IMR-90 (cell line): ENCODE measurements at regions not wholly inside any gene's neighbourhood (a gene's known extent, or its start where the extent isn't known, plus 50 kb on each side); places are given as distances from the start of the nearest gene placed in this dataset.

Experiments used
- ATAC-seq: fragments of 200-7000 bp; cut with Tn5 transposase; 2 replicates; pipeline ENCODE4 v1.9.1; 2020; ENCODE audit warnings: low read depth, mild to moderate bottlenecking, moderate library complexity
- BruUV-seq: library from RNA; stranded (reverse); fragments of 400-500 nt; replicated peaks from 2 replicates; lab custom pipeline; 2021; lab: Mats Ljungman, UMichigan
- CTCF ChIA-PET: fragments of 300-600 bp; formaldehyde crosslinking; extraction: SDS; loops from one replicate; lab custom pipeline; 2021; ENCODE audit warnings: antibody characterized with exemption; lab: Yijun Ruan, JAX
- POLR2A ChIA-PET: fragments of 300-600 bp; sonication (Branson Sonifier 250); formaldehyde crosslinking; loops from one replicate; lab custom pipeline; 2022; ENCODE audit warnings: antibody characterized with exemption; ENCODE audit not compliant: unreplicated experiment; lab: Charles Lee
- DNase-seq: peaks from one replicate; pipeline ENCODE4 v3.0.0; 2013
- H2AFZ ChIP-seq: replicated peaks from 2 replicates; pipeline ENCODE3; 2013; ENCODE audit warnings: low read length, mild to moderate bottlenecking; ENCODE audit not compliant: poor library complexity
- H2AK5ac ChIP-seq: 2 replicates; pipeline ENCODE4 v1.6.1; 2013; ENCODE audit warnings: low read depth, low read length, inconsistent platforms
- H2AK9ac ChIP-seq: replicated peaks from 2 replicates; pipeline ENCODE3; 2013; ENCODE audit warnings: mild to moderate bottlenecking, low read depth, low read length, moderate library complexity; ENCODE audit not compliant: poor library complexity
- H2BK120ac ChIP-seq: 2 replicates; pipeline ENCODE4 v1.6.1; 2013; ENCODE audit warnings: low read depth, low read length, inconsistent platforms
- H2BK15ac ChIP-seq: 3 replicates; pipeline ENCODE4 v1.6.1; 2013; ENCODE audit warnings: low read depth, low read length, inconsistent platforms
- H2BK20ac ChIP-seq: 2 replicates; pipeline ENCODE4 v1.6.1; 2013; ENCODE audit warnings: low read depth, mild to moderate bottlenecking, inconsistent platforms, low read length, moderate library complexity
- H2BK5ac ChIP-seq: 2 replicates; pipeline ENCODE4 v1.6.1; 2013; ENCODE audit warnings: mild to moderate bottlenecking, low read depth, low read length, inconsistent platforms; ENCODE audit not compliant: poor library complexity, severe bottlenecking
- H3K14ac ChIP-seq: replicated peaks from 2 replicates; pipeline ENCODE4 v1.6.1; 2013; ENCODE audit warnings: low read depth, low read length, inconsistent platforms
- H3K18ac ChIP-seq: 2 replicates; pipeline ENCODE4 v1.6.1; 2013; ENCODE audit warnings: low read depth, low read length, control low read depth
- H3K23ac ChIP-seq: 2 replicates; pipeline ENCODE4 v1.6.1; 2013; ENCODE audit warnings: low read depth, low read length, inconsistent platforms
- H3K27ac ChIP-seq: 2 replicates; pipeline ENCODE4 v1.5.1; 2013; ENCODE audit warnings: mild to moderate bottlenecking, control low read depth, low read length; ENCODE audit not compliant: insufficient read depth
- H3K27me3 ChIP-seq: 2 replicates; pipeline ENCODE4 v1.6.1; 2013; ENCODE audit warnings: low read length; ENCODE audit not compliant: control insufficient read depth, insufficient read depth
- H3K36me3 ChIP-seq: 2 replicates; pipeline ENCODE4 v1.6.1; 2013; ENCODE audit warnings: low read length, mixed read lengths; ENCODE audit not compliant: control insufficient read depth, insufficient read depth
- H3K4ac ChIP-seq: 2 replicates; pipeline ENCODE4 v1.6.1; 2013; ENCODE audit warnings: low read depth, low read length, inconsistent platforms
- H3K4me1 ChIP-seq: 2 replicates; pipeline ENCODE4 v1.6.1; 2013; ENCODE audit warnings: low read length, mixed read lengths; ENCODE audit not compliant: control insufficient read depth, insufficient read depth
- H3K4me2 ChIP-seq: 2 replicates; pipeline ENCODE4 v1.6.1; 2013; ENCODE audit warnings: low read depth, mild to moderate bottlenecking, control low read depth, low read length, moderate library complexity
- H3K4me3 ChIP-seq: 2 replicates; pipeline ENCODE4 v1.5.1; 2013; ENCODE audit warnings: low read depth, mild to moderate bottlenecking, control low read depth, low read length, moderate library complexity; ENCODE audit not compliant: insufficient read depth
- H3K56ac ChIP-seq: 2 replicates; pipeline ENCODE4 v1.6.1; 2013; ENCODE audit warnings: low read length, inconsistent platforms; ENCODE audit not compliant: insufficient read depth; ENCODE audit errors: extremely low read depth
- H3K79me1 ChIP-seq, 2 experiments: 2 replicates each; pipeline ENCODE4 v1.6.1; 2013; ENCODE audit warnings: low read length in 2 of 2, inconsistent platforms in 1 of 2, low read depth in 1 of 2
- H3K9ac ChIP-seq: 2 replicates; pipeline ENCODE4 v1.6.1; 2013; ENCODE audit warnings: low read depth, low read length, control low read depth
- H3K9me1 ChIP-seq: 2 replicates; pipeline ENCODE4 v1.6.1; 2013; ENCODE audit warnings: low read length, inconsistent platforms; ENCODE audit not compliant: insufficient read depth
- H3K9me3 ChIP-seq: 2 replicates; pipeline ENCODE4 v1.6.1; 2013; ENCODE audit warnings: low read length; ENCODE audit not compliant: control insufficient read depth, insufficient read depth
- H4K20me1 ChIP-seq: 2 replicates; pipeline ENCODE4 v1.6.1; 2013; ENCODE audit warnings: low read length, inconsistent platforms; ENCODE audit not compliant: insufficient read depth
- H4K5ac ChIP-seq: 2 replicates; pipeline ENCODE4 v1.6.1; 2013; ENCODE audit warnings: mild to moderate bottlenecking, low read depth, low read length, control low read depth
- H4K8ac ChIP-seq, 2 experiments: 2 replicates each; pipeline ENCODE4 v1.6.1; 2013; ENCODE audit warnings: low read depth in 2 of 2, low read length in 2 of 2, control low read depth in 1 of 2, inconsistent platforms in 1 of 2
- H4K91ac ChIP-seq: 2 replicates; pipeline ENCODE4 v1.6.1; 2013; ENCODE audit warnings: low read depth, low read length, inconsistent platforms; ENCODE audit not compliant: insufficient read depth
- MAFK ChIP-seq: IDR thresholded peaks from 2 replicates; pipeline ENCODE4 v1.6.1; 2012; ENCODE audit warnings: low read depth, low read length, improper control_type of control experiment
- whole genome bisulfite sequencing, 2 experiments: methylation state at CpG; one replicate each; pipeline versions ENCODE4 v1.1.5 to v1.1.7; 2013; ENCODE audit warnings: missing lambda C conversion rate in 2 of 2; ENCODE audit not compliant: insufficient read length in 1 of 2; ENCODE audit errors: extremely low coverage in 2 of 2; 5-methylcytosine and 5-hydroxymethylcytosine counted together
- dilution Hi-C: fragments of 300-500 bp; cut with HindIII; formaldehyde crosslinking; loops from one replicate; pipeline ENCODE4 v1.14.3; 2018; ENCODE audit warnings: low sequenced_read_pairs; ENCODE audit not compliant: unreplicated experiment
- in situ Hi-C: fragments of 300-500 bp; cut with MboI; formaldehyde crosslinking; loops from 3 replicates; pipeline ENCODE4 v1.14.3; 2019; ENCODE audit warnings: low sequenced_read_pairs, inconsistent platforms, mixed read lengths
- intact Hi-C: fragments of 100-400 bp; cut with micrococcal nuclease; formaldehyde crosslinking; loops from 2 replicates; pipeline ENCODE4 v1.10.0; 2022
- TF ChIP-seq, protein P1 (sequence below): fragments of 150-350 bp; IDR thresholded peaks from 2 replicates; pipeline ENCODE4 v1.6.1; 2016; ENCODE audit warnings: low read depth, mild to moderate bottlenecking, low read length, moderate library complexity, borderline replicate concordance

GRCh38 chr1:104718752-104719151 is 969.1 kb downstream of the AMY1C start:
- no peak overlapping the region for H2BK5ac ChIP-seq
- H3K27me3 ChIP-seq = no peaks in the 10 kb centered on the region
- ATAC-seq (no peak), DNase-seq (no peak)
- intact Hi-C loops (no loop called here), in situ Hi-C loops (no loop called here), dilution Hi-C loops (no loop called here)
- H2BK15ac ChIP-seq = no peak overlapping the region
- peak; percentile 49 for TF ChIP-seq MAFK
- TF ChIP-seq, protein P1, sequence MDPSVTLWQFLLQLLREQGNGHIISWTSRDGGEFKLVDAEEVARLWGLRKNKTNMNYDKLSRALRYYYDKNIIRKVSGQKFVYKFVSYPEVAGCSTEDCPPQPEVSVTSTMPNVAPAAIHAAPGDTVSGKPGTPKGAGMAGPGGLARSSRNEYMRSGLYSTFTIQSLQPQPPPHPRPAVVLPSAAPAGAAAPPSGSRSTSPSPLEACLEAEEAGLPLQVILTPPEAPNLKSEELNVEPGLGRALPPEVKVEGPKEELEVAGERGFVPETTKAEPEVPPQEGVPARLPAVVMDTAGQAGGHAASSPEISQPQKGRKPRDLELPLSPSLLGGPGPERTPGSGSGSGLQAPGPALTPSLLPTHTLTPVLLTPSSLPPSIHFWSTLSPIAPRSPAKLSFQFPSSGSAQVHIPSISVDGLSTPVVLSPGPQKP = no peak
- H3K4me2 ChIP-seq = no peak overlapping the region
- H3K4ac ChIP-seq = no peak overlapping the region
- H3K9ac ChIP-seq = no peak overlapping the region
- no peaks in the 10 kb centered on the region for H3K9me1 ChIP-seq
- H3K79me1 ChIP-seq = no peaks in the 10 kb centered on the region
- ChIA-PET CTCF (no interaction called here), POLR2A (no interaction called here)
- H3K4me1 ChIP-seq = no peaks in the 10 kb centered on the region
- no peak overlapping the region for H3K18ac ChIP-seq
- H3K27ac ChIP-seq = no peak overlapping the region
- no peak overlapping the region for H2AK5ac ChIP-seq
- no peak overlapping the region for H4K5ac ChIP-seq
- H3K14ac ChIP-seq = no peak overlapping the region
- no peak overlapping the region for H2AFZ ChIP-seq
- no peak overlapping the region for H3K23ac ChIP-seq
- no peak overlapping the region for H2BK120ac ChIP-seq
- no TSS peak for BruUV-seq
- no peak overlapping the region for H3K56ac ChIP-seq
- H2AK9ac ChIP-seq = no peak overlapping the region
- H4K20me1 ChIP-seq = no peaks in the 10 kb centered on the region
- peaks cover 4% of the 10 kb centered on the region for H3K9me3 ChIP-seq
- no peak overlapping the region for H2BK20ac ChIP-seq
- H4K8ac ChIP-seq = no peak overlapping the region
- H3K36me3 ChIP-seq = no peaks in the 10 kb centered on the region
- WGBS, 2 experiments = no CpG with 5 or more reads among the region's 1 CpG
- H4K91ac ChIP-seq = no peak overlapping the region
- H3K4me3 ChIP-seq = no peak overlapping the region
